Osteocyte (in vitro differentiated cells): ENCODE measurements at regions not wholly inside any gene's neighbourhood (a gene's known extent, or its start where the extent isn't known, plus 50 kb on each side); places are given as distances from the start of the nearest gene placed in this dataset.
A peak's percentile ranks its signal among the peaks of the same experiment; 100 is the strongest.

ENCODE experiments used
- DNase-seq: peaks from one replicate; pipeline ENCODE4 v3.0.0; 2021; ENCODE audit warnings: mixed read lengths; ENCODE audit not compliant: unreplicated experiment; ENCODE audit errors: extremely low spot score
- H3K27ac Mint-ChIP-seq: one replicate; pipeline ENCODE4 v1.8.0; 2021; ENCODE audit warnings: mild to moderate bottlenecking, mixed read lengths; ENCODE audit not compliant: unreplicated experiment
- H3K27me3 Mint-ChIP-seq: one replicate; pipeline ENCODE4 v1.8.0; 2021; ENCODE audit warnings: mixed read lengths; ENCODE audit not compliant: unreplicated experiment
- H3K36me3 Mint-ChIP-seq: one replicate; pipeline ENCODE4 v1.8.0; 2021; ENCODE audit warnings: mixed read lengths; ENCODE audit not compliant: unreplicated experiment
- H3K4me1 Mint-ChIP-seq: one replicate; pipeline ENCODE4 v1.8.0; 2021; ENCODE audit warnings: mixed read lengths; ENCODE audit not compliant: unreplicated experiment
- H3K4me3 Mint-ChIP-seq: one replicate; pipeline ENCODE4 v1.8.0; 2021; ENCODE audit warnings: mild to moderate bottlenecking, moderate library complexity, mixed read lengths; ENCODE audit not compliant: unreplicated experiment
- H3K9me3 Mint-ChIP-seq: one replicate; pipeline ENCODE4 v1.8.0; 2021; ENCODE audit warnings: mixed read lengths; ENCODE audit not compliant: unreplicated experiment
- TF ChIP-seq, protein P1 (sequence below): fragments of 200-600 bp; sonication (generic); IDR thresholded peaks from 2 replicates; pipeline ENCODE4 v1.5.0; 2021; ENCODE audit warnings: antibody characterized with exemption, mild to moderate bottlenecking, moderate library complexity

DNA sequence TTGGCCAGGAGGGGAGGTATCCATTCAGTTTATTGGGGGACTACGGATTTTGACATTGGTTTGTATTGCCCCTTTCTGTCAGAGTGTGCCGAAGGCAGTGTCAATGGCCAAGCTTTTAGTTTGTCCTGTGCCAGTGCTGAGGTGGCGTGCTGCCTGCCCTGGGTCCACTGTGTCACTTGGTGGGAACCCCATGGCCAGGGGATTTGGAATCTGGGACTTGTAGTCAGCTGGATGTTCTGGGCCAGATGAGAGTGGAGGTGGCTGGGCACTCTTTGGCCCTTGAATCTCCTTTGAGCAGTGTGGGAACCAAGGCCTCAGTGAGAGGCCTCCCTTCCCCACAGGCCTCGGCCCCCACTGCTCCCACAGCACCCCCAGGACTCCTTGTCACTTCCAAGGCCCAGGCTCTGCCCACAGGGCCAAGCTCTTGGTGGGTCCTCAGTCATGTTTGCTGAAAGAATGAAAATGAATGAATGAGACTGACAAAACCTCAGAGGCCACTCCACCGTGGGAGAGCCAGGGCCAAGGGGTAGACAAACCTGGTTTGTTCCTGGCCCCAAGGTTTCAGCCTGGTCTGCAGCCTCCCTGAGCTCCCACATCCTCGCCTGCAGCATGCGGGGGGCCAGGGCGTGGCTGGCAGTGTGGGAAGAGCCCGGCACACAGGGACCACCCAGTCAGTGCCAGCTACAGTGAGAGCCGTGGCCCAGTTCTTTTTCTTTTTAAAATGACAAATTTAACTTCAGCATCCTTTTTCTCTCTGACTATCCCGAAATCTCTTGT, 412.2 kb downstream of the MATN1 start:
- no peaks in the 10 kb centered on the region for H3K9me3 Mint-ChIP-seq
- H3K36me3 Mint-ChIP-seq: no peaks in the 10 kb centered on the region
- TF ChIP-seq, protein P1, sequence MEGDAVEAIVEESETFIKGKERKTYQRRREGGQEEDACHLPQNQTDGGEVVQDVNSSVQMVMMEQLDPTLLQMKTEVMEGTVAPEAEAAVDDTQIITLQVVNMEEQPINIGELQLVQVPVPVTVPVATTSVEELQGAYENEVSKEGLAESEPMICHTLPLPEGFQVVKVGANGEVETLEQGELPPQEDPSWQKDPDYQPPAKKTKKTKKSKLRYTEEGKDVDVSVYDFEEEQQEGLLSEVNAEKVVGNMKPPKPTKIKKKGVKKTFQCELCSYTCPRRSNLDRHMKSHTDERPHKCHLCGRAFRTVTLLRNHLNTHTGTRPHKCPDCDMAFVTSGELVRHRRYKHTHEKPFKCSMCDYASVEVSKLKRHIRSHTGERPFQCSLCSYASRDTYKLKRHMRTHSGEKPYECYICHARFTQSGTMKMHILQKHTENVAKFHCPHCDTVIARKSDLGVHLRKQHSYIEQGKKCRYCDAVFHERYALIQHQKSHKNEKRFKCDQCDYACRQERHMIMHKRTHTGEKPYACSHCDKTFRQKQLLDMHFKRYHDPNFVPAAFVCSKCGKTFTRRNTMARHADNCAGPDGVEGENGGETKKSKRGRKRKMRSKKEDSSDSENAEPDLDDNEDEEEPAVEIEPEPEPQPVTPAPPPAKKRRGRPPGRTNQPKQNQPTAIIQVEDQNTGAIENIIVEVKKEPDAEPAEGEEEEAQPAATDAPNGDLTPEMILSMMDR: no peak
- no peak overlapping the region for H3K4me3 Mint-ChIP-seq
- no peak overlapping the region for H3K27ac Mint-ChIP-seq
- H3K27me3 Mint-ChIP-seq: no peaks in the 10 kb centered on the region
- no peaks in the 10 kb centered on the region for H3K4me1 Mint-ChIP-seq
- peak; percentile 80 for DNase-seq

DNA sequence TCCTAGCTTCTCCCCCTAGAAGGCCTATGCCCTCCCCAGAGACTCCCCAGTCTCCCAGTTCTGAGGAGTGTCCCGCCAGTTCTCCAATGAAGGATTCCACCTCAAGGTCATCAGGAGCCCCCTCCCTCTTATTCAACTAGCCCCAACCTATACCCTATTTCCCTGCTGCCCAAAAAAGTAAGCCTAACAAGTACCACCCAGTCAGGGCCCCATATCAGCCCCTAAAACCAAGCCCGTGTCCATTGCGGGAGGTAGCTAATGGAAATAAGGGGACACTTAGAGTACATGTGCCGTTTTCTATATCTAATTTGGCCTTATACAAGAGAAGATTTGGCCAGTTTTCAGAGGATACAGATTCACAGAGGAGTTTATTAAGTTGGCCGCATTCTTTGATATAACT, 416.2 kb downstream of the MATN1 start:
- DNase-seq: peak; percentile 67
- no peak overlapping the region for H3K4me3 Mint-ChIP-seq
- no peaks in the 10 kb centered on the region for H3K27me3 Mint-ChIP-seq
- TF ChIP-seq, protein P1: no peak
- no peaks in the 10 kb centered on the region for H3K36me3 Mint-ChIP-seq
- H3K4me1 Mint-ChIP-seq: no peaks in the 10 kb centered on the region
- no peaks in the 10 kb centered on the region for H3K9me3 Mint-ChIP-seq
- no peak overlapping the region for H3K27ac Mint-ChIP-seq

DNA sequence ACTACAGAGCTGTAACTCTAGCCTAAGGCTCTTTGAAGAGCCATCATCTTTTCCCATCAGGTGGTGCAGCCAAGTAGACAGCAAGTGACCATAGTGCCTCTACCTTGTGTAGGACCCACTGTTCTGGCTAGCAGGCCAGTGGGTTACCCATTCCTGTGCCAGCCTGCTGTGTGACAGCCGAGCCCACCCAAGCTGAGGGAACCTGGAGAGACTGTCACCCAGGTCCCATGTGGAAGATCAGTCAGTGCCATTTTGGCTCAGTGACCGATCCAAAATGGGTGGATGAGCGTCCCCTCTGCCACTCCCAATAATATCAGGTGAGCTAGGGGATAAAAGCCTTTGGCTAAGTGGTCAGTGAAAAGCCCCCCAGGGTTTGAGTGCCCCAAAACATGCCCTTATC, 417.9 kb downstream of the MATN1 start:
- no peaks in the 10 kb centered on the region for H3K36me3 Mint-ChIP-seq
- H3K4me3 Mint-ChIP-seq: no peak overlapping the region
- TF ChIP-seq, protein P1: no peak
- H3K27me3 Mint-ChIP-seq: no peaks in the 10 kb centered on the region
- no peak overlapping the region for H3K27ac Mint-ChIP-seq
- no peaks in the 10 kb centered on the region for H3K9me3 Mint-ChIP-seq
- H3K4me1 Mint-ChIP-seq: no peaks in the 10 kb centered on the region
- DNase-seq: no peak

DNA sequence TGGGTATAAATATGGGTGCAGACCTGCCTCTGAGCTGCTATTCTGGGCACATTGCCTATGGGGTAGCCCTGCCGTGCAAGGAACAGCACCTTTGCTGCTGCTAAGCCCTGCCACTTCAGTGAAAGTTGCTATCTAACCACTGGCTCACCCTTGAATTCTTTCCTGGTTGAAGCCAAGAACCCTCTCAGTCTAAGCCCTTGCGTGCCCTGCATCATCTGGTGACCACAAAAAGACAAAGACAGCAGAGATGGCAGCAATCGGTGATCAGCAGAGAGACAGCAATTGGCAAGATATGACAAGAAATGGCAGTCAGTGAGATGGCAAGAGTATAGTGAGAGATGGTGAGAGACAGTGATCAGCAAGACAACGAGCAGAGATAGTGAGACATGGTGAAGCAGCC, 418.3 kb downstream of the MATN1 start:
- Mint-ChIP-seq H3K4me1 (no peaks in the 10 kb centered on the region), H3K36me3 (no peaks in the 10 kb centered on the region), H3K9me3 (no peaks in the 10 kb centered on the region), H3K27me3 (no peaks in the 10 kb centered on the region), H3K4me3 (no peak overlapping the region), H3K27ac (no peak overlapping the region)
- no peak for DNase-seq
- TF ChIP-seq, protein P1: no peak

DNA sequence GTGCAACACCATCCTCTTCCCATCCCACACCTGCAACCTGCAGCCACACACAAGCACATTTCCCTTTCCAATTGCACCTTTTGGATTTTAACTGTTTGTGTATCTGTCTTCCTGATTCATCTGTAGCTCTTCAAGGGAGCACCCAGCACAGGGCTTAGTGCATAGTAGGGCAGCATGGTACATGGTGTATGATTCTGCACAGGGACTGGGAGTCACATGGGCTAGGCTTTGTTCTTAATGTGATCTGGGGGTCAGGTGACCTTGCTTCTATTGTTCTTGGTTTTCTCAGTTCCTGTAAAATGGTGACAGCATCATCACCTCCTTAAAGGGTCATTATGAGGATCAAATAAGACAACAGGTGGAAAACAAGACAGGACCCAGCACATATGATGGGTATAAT, 419.3 kb downstream of the MATN1 start:
- H3K36me3 Mint-ChIP-seq: no peaks in the 10 kb centered on the region
- H3K4me3 Mint-ChIP-seq: no peak overlapping the region
- H3K9me3 Mint-ChIP-seq: no peaks in the 10 kb centered on the region
- no peak overlapping the region for H3K27ac Mint-ChIP-seq
- no peak for DNase-seq
- TF ChIP-seq, protein P1: no peak
- H3K4me1 Mint-ChIP-seq: no peaks in the 10 kb centered on the region
- H3K27me3 Mint-ChIP-seq: no peaks in the 10 kb centered on the region
